Adrenal gland (tissue), 9 donors: ENCODE measurements at regions not wholly inside any gene's neighbourhood (a gene's known extent, or its start where the extent isn't known, plus 50 kb on each side); places are given as distances from the start of the nearest gene placed in this dataset.

ENCODE experiments used
- DNase-seq, 7 donors: peaks; one replicate each; pipeline ENCODE4 v3.0.0-alpha.2; 2019 to 2020
- H3K27ac ChIP-seq, 5 donors: fragments of 200-600 bp; sonication (generic) in 4 of 5; 1 replicate in 3 of 5; 2 replicates in 2 of 5; pipeline versions ENCODE4 v1.5.1 to v1.8.0; 2016 to 2020; ENCODE audit warnings: mild to moderate bottlenecking in 1 of 5
- H3K27me3 ChIP-seq: fragments of 200-600 bp; 2 replicates; pipeline ENCODE4 v1.8.0; 2021
- H3K36me3 ChIP-seq, 2 donors: fragments of 200-600 bp; replicated peaks in 1 of 2; 1 replicate in 1 of 2; 2 replicates in 1 of 2; pipeline versions ENCODE4 v1.5.1 to v1.8.0; 2018 to 2022
- H3K4me1 ChIP-seq, 2 donors: fragments of 200-600 bp; replicated peaks in 1 of 2; 1 replicate in 1 of 2; 2 replicates in 1 of 2; pipeline versions ENCODE4 v1.5.1 to v1.8.0; 2018 to 2021
- H3K4me3 ChIP-seq, 4 donors: fragments of 200-600 bp; sonication (generic) in 3 of 4; one replicate each; pipeline ENCODE4 v1.5.1; 2016 to 2018
- H3K9me3 ChIP-seq, 3 donors: fragments of 200-600 bp; sonication (generic) in 1 of 3; replicated peaks in 1 of 3; 1 replicate in 2 of 3; 2 replicates in 1 of 3; pipeline versions ENCODE4 v1.5.1 to v1.8.0; 2016 to 2021
- POLR2A ChIP-seq, 2 donors: fragments of 450-650 bp; IDR thresholded peaks; one replicate each; pipeline ENCODE4 v1.6.1; 2017; ENCODE audit warnings: antibody characterized with exemption in 2 of 2, mild to moderate bottlenecking in 2 of 2, moderate library complexity in 1 of 2
- WGBS, 4 donors: extraction: QIAGEN DNeasy Blood & Tissue Kit in 2 of 4; methylation state at CpG; one replicate each; pipeline versions ENCODE4 v1.1.5 to v1.1.7; 2013 to 2017; 5-methylcytosine and 5-hydroxymethylcytosine counted together
- intact Hi-C, 2 donors: fragments of 100-400 bp; cut with DNase I; formaldehyde crosslinking; loops; one replicate each; pipeline versions ENCODE4 v1.14.1 to v1.15.0; 2022 to 2023
- TF ChIP-seq, protein P1 (sequence below), 6 experiments: fragments of 450-650 bp in 4 of 6; fragments of 200-600 bp in 2 of 6; sonication (generic) in 1 of 6; IDR thresholded peaks; 1 replicate in 5 of 6; 2 replicates in 1 of 6; pipeline versions ENCODE4 v1.5.1 to v1.8.0; 2016 to 2021; ENCODE audit warnings: antibody characterized with exemption in 6 of 6, mild to moderate bottlenecking in 2 of 6, moderate library complexity in 1 of 6
- donor health status: healthy with polysubstance abuse.
- donor health status: Bipolar disorder and iron deficiency.
- donor health status: DM: yes; HTN: yes; CAD: no.
- donor health status: DM: no; HTN: no; CAD: no.
- donor health status: DM: no; HTN: no; CAD: no.

DNA sequence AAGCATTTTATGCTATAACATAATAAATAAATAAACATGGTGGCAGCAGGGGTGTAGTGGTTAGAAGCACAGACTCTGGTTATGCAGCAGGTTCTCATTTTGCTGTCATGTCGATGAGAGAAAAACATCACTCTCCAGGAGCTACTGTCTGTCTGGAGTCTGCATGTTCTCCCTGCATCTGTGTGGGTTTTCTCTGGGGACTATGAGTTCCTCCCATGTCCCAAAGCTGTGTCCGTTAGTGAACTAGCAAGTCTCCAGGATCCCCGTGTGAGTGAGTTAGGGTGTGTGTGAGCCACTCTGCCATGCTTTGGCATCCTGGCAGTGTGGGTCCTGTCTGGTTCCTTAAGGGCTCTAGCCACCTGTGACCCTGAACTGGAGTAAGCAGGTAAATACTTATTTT is 585.6 kb upstream of the AGA start:
- Histone ChIP-seq H3K36me3 (no peaks in the 10 kb centered on the region), H3K4me3 (no peak overlapping the region), H3K4me1 (no peaks in the 10 kb centered on the region), H3K27me3 (no peaks in the 10 kb centered on the region), H3K9me3 (peaks cover 0 to 5% (median 0%) of the 10 kb centered on the region in 3 donors), H3K27ac (no peak overlapping the region)
- DNase-seq, result no peak
- intact Hi-C loops, result no loop called here
- no peak for TF ChIP-seq POLR2A (IDR thresholded peaks at IDR 0.05)
- TF ChIP-seq, protein P1, sequence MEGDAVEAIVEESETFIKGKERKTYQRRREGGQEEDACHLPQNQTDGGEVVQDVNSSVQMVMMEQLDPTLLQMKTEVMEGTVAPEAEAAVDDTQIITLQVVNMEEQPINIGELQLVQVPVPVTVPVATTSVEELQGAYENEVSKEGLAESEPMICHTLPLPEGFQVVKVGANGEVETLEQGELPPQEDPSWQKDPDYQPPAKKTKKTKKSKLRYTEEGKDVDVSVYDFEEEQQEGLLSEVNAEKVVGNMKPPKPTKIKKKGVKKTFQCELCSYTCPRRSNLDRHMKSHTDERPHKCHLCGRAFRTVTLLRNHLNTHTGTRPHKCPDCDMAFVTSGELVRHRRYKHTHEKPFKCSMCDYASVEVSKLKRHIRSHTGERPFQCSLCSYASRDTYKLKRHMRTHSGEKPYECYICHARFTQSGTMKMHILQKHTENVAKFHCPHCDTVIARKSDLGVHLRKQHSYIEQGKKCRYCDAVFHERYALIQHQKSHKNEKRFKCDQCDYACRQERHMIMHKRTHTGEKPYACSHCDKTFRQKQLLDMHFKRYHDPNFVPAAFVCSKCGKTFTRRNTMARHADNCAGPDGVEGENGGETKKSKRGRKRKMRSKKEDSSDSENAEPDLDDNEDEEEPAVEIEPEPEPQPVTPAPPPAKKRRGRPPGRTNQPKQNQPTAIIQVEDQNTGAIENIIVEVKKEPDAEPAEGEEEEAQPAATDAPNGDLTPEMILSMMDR (IDR thresholded peaks at IDR 0.05), result no peak
- 69 to 90% (median 82%) methylated on average over 3 of the region's 3 CpGs for WGBS, 4 donors

DNA sequence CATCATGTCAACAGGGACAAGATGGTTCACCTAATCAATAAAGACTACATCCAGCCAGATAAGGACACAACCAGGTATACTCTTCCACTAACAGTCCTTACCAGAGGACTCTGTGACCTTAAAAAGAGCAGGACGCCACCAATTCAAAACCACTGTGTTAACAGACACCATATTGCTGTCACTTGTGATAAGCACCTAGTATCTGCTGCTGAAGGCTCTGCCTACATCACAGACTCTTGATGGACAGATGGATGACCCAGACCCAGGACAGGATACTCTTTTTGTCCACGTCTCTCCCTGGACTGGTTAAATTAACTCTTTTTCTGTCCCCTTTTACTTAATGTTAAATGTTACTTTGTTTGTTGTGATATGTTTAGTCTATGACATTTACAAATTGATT is 586.2 kb upstream of the AGA start:
- H3K27ac ChIP-seq, result no peak overlapping the region
- H3K36me3 ChIP-seq, result no peaks in the 10 kb centered on the region
- H3K27me3 ChIP-seq, result no peaks in the 10 kb centered on the region
- WGBS, 4 donors, result 62 to 71% (median 70%) methylated on average over 2 of the region's 2 CpGs
- TF ChIP-seq, protein P1 (IDR thresholded peaks at IDR 0.05), result no peak
- TF ChIP-seq POLR2A (IDR thresholded peaks at IDR 0.05), result no peak
- DNase-seq, result no peak
- H3K4me1 ChIP-seq, result no peaks in the 10 kb centered on the region
- intact Hi-C loops, result no loop called here
- peaks cover 0 to 5% (median 0%) of the 10 kb centered on the region in 3 donors for H3K9me3 ChIP-seq
- no peak overlapping the region for H3K4me3 ChIP-seq

DNA sequence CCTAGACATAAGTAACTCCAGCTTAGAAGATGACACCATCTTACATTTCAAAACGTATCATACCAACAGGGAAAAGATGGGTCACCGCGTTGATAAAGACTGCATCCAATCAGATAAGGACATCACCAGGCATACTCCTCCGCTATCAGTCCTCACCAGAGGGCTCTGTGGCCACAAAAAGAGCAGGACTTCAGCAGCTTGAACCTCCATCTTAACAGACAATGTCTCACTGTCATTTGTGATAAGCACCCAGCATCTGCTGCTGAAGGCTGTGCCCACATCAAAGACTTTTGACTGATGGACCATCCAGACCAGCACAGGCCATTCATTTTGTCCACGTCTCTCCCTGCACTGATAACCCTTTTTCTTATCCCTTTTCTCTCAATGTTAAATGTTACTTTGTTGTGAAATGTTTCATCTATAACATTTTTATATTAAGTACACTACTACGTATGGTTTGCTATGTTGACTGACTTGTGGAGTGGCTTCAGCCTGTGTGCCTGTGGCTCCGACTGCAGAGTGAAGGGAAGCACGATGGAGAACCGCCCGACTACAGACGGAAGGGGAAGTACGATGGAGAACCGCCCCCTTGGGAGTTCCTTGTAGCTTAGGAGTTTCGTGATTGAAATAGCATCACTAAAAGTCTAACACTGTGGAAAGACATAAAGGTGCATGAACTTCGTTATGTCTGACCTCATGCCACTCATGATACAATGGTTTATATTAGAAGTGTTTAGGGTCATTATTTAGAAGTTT is 595.4 kb upstream of the AGA start:
- TF ChIP-seq, protein P1 (IDR thresholded peaks at IDR 0.05), result no peak
- TF ChIP-seq POLR2A (IDR thresholded peaks at IDR 0.05), result no peak
- Histone ChIP-seq H3K36me3 (no peaks in the 10 kb centered on the region), H3K4me3 (no peak overlapping the region), H3K9me3 (no peaks in the 10 kb centered on the region), H3K4me1 (no peaks in the 10 kb centered on the region), H3K27ac (no peak overlapping the region), H3K27me3 (no peaks in the 10 kb centered on the region)
- 76 to 85% (median 81%) methylated on average over 15 of the region's 15 CpGs for WGBS, 4 donors
- no peak for DNase-seq
- intact Hi-C loops, result no loop called here

DNA sequence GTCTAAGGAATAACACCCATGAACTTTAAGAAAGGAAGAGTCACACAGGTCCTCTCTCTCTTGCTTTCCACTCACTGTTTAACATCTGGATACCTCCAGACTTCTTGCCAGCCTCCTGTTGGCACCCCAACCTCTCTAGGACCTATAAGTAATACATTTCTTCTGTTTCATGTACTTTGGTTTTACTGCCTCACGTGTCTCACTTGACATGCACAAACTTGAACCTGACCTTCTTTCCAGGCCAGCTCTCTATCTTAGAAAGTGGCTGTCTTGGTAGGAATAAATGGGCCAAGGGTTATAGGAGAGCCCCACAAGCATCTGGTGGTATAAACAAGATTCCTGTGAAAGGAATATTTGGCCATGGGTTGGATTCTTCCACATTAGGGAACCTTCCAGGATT is 614.8 kb upstream of the AGA start:
- TF ChIP-seq POLR2A (IDR thresholded peaks at IDR 0.05), result no peak
- TF ChIP-seq, protein P1 (IDR thresholded peaks at IDR 0.05), result no peak
- Histone ChIP-seq H3K27me3 (no peaks in the 10 kb centered on the region), H3K9me3 (no peaks in the 10 kb centered on the region), H3K36me3 (no peaks in the 10 kb centered on the region), H3K4me3 (no peak overlapping the region), H3K27ac (no peak overlapping the region), H3K4me1 (no peaks in the 10 kb centered on the region)
- WGBS, 4 donors, result 30 to 41% (median 37%) methylated on average over 1 of the region's 1 CpG
- intact Hi-C loops, result no loop called here
- no peak for DNase-seq
